ENCODE measurements at regions not wholly inside any gene's neighbourhood (a gene's known extent, or its start where the extent isn't known, plus 50 kb on each side); places are given as distances from the start of the nearest gene placed in this dataset.

- TF ChIP-seq CTCF (conservative IDR thresholded peaks at IDR 0.05; ENCODE audit: low read length) (no peak), EZH2phosphoT487 (IDR thresholded peaks at IDR 0.05; ENCODE audit: borderline replicate concordance) (no peak)
These were observed 284.0 kb downstream of the ETS1 start for GRCh38 chr11:128303383-128303782.
